ENCODE measurements at regions not wholly inside any gene's neighbourhood (a gene's known extent, or its start where the extent isn't known, plus 50 kb on each side); places are given as distances from the start of the nearest gene placed in this dataset.

DNA sequence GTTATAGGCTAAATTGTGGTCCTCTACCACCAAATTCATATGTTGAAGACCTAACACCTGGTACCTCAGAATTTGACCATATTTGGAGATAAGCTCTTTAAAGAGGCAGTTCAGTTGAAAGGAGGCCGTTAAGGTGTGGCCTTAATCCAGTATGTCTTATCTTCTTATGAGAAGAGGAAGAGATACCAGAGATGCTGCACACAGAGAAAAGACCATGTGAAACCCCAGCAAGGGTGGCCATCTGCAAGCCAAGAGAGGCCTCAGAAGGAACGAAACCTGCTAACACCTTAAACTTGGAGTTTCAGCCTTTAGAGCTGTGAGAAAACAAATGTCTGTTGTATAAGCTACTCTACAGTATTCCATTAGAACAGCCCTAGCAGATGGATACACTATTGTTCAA, 528.1 kb upstream of the DCC start:
- Histone ChIP-seq H3K14ac (ENCODE audit: insufficient read length) (no peak overlapping the region), H3K9me3 (ENCODE audit: insufficient read depth in 2 of 2, low read depth in 1 of 2, low read length in 1 of 2) (no peaks in the 10 kb centered on the region), H2BK5ac (ENCODE audit: low read depth, low read length) (no peak overlapping the region), H3K9ac (replicated peaks in 1 of 4; ENCODE audit: extremely low read depth in 1 of 4, low read depth in 3 of 4, low read length in 3 of 4) (no peak overlapping the region), H3K4me3 (ENCODE audit: extremely low read depth in 1 of 4, insufficient read depth in 2 of 4, low read depth in 3 of 4, low read length in 4 of 4) (no peak overlapping the region), H3K4me2 (ENCODE audit: insufficient read depth in 1 of 2, low read depth in 2 of 2, low read length in 2 of 2) (no peak overlapping the region), H2BK20ac (ENCODE audit: low read length) (no peak overlapping the region), H3K27me3 (replicated peaks in 1 of 4; ENCODE audit: control insufficient read depth in 3 of 4, extremely low read depth in 1 of 4, insufficient read depth in 3 of 4, low read length in 3 of 4) (no peaks in the 10 kb centered on the region), H4K8ac (ENCODE audit: extremely low read depth, insufficient read depth, low read length) (no peak overlapping the region), H3K36me3 (ENCODE audit: control insufficient read depth in 2 of 4, insufficient read depth in 4 of 4, low read length in 3 of 4) (no peaks in the 10 kb centered on the region), H2BK120ac (replicated peaks; ENCODE audit: low read depth, low read length) (no peak overlapping the region), H3K4me1 (replicated peaks in 1 of 4; ENCODE audit: control insufficient read depth in 3 of 4, insufficient read depth in 4 of 4, low read length in 3 of 4) (no peaks in the 10 kb centered on the region), H3K79me2 (ENCODE audit: control insufficient read depth in 1 of 2, insufficient read depth in 2 of 2, low read length in 2 of 2) (no peaks in the 10 kb centered on the region), H3K23ac (ENCODE audit: insufficient read length) (no peak overlapping the region), H2BK12ac (ENCODE audit: low read depth, low read length) (no peak overlapping the region), H3K56ac (replicated peaks; ENCODE audit: insufficient read length, low read depth, low read length) (no peak overlapping the region), H3K27ac (ENCODE audit: low read depth, low read length) (no peak overlapping the region), H2BK15ac (ENCODE audit: low read length) (no peak overlapping the region), H3K79me1 (ENCODE audit: low read depth, low read length) (no peaks in the 10 kb centered on the region), H2AFZ (ENCODE audit: low read length) (no peak overlapping the region), H2AK5ac (ENCODE audit: low read depth, low read length) (no peak overlapping the region), H4K20me1 (replicated peaks in 1 of 2; ENCODE audit: control insufficient read depth in 1 of 2, insufficient read depth in 2 of 2, low read length in 2 of 2) (no peaks in the 10 kb centered on the region), H3K23me2 (ENCODE audit: low read depth, low read length) (no peaks in the 10 kb centered on the region), H4K91ac (replicated peaks; ENCODE audit: insufficient read length, low read length) (no peak overlapping the region), H4K5ac (ENCODE audit: insufficient read length, low read depth, low read length) (no peak overlapping the region), H3K18ac (ENCODE audit: extremely low read depth, low read length) (no peak overlapping the region), H3K4ac (replicated peaks; ENCODE audit: insufficient read length, low read depth, low read length) (no peak overlapping the region)
- ChIA-PET POLR2A (ENCODE audit: partially characterized antibody) (no interaction called here), CTCF (ENCODE audit: partially characterized antibody) (no interaction called here)
- 79% methylated on average over 2 of the region's 2 CpGs; no CpG with 5 or more reads in 1 of the 2 experiments for WGBS, 2 experiments (ENCODE audit: extremely low coverage in 1 of 2, insufficient coverage in 1 of 2, insufficient read length in 1 of 2, insufficient replicate concordance in 2 of 2, low coverage in 1 of 2, low lambda C conversion rate in 2 of 2, missing lambda C conversion rate in 1 of 2)
- FAIRE-seq = no peak
- TF ChIP-seq KDM4A (IDR thresholded peaks at IDR 0.05; ENCODE audit: low read depth, low read length, severe bottlenecking) (no peak), FOSL1 (IDR thresholded peaks at IDR 0.05; ENCODE audit: insufficient read depth, low read depth, low read length) (no peak), RNF2 (IDR thresholded peaks at IDR 0.05; ENCODE audit: borderline replicate concordance, low read depth, low read length, missing control alignments, poor library complexity, severe bottlenecking) (no peak)
- TF ChIP-seq, protein P1, sequence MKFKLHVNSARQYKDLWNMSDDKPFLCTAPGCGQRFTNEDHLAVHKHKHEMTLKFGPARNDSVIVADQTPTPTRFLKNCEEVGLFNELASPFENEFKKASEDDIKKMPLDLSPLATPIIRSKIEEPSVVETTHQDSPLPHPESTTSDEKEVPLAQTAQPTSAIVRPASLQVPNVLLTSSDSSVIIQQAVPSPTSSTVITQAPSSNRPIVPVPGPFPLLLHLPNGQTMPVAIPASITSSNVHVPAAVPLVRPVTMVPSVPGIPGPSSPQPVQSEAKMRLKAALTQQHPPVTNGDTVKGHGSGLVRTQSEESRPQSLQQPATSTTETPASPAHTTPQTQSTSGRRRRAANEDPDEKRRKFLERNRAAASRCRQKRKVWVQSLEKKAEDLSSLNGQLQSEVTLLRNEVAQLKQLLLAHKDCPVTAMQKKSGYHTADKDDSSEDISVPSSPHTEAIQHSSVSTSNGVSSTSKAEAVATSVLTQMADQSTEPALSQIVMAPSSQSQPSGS (IDR thresholded peaks at IDR 0.05; ENCODE audit: low read length) = no peak
- DNase-seq (ENCODE audit: low read depth in 1 of 2, low spot score in 2 of 2) = no peak
